HL-60 (cell line): ENCODE measurements at regions not wholly inside any gene's neighbourhood (a gene's known extent, or its start where the extent isn't known, plus 50 kb on each side); places are given as distances from the start of the nearest gene placed in this dataset.

Experiments
- DNase-seq, 2 experiments: peaks; one replicate each; pipeline ENCODE4 v3.0.0-alpha.2; 2010 to 2020; ENCODE audit warnings: low read depth in 1 of 2, low spot score in 1 of 2
- H3K27ac ChIP-seq: fragments of 250-450 bp; sonication (Bioruptor Pico); replicated peaks from 2 replicates; pipeline ENCODE4 v1.5.1; 2020; ENCODE audit warnings: mild to moderate bottlenecking, moderate library complexity
- H3K27me3 ChIP-seq: fragments of 250-450 bp; sonication (Bioruptor Pico); 2 replicates; pipeline ENCODE4 v1.5.1; 2021; ENCODE audit warnings: mild to moderate bottlenecking, moderate library complexity; ENCODE audit not compliant: insufficient read depth, poor library complexity, severe bottlenecking
- H3K4me3 ChIP-seq: replicated peaks from 2 replicates; pipeline ENCODE4 v1.5.1; 2011; ENCODE audit warnings: mild to moderate bottlenecking, control low read depth, low read length; ENCODE audit not compliant: insufficient read depth
- CTCF ChIP-seq: IDR thresholded peaks from one replicate; pipeline ENCODE4 v1.5.1; 2011; ENCODE audit warnings: low read length, control low read depth, inconsistent platforms; ENCODE audit not compliant: insufficient read depth
- GABPA ChIP-seq: IDR thresholded peaks from 2 replicates; pipeline ENCODE4 v1.6.1; 2012; ENCODE audit warnings: low read depth
- POLR2AphosphoS5 ChIP-seq: IDR thresholded peaks from 2 replicates; pipeline ENCODE4 v1.6.1; 2012; ENCODE audit warnings: low read depth
- REST ChIP-seq: IDR thresholded peaks from 2 replicates; pipeline ENCODE4 v1.6.1; 2012; ENCODE audit warnings: low read depth; ENCODE audit not compliant: insufficient replicate concordance
- SPI1 ChIP-seq: IDR thresholded peaks from 2 replicates; pipeline ENCODE4 v1.6.1; 2012; ENCODE audit warnings: low read depth, mild to moderate bottlenecking, borderline replicate concordance

DNA sequence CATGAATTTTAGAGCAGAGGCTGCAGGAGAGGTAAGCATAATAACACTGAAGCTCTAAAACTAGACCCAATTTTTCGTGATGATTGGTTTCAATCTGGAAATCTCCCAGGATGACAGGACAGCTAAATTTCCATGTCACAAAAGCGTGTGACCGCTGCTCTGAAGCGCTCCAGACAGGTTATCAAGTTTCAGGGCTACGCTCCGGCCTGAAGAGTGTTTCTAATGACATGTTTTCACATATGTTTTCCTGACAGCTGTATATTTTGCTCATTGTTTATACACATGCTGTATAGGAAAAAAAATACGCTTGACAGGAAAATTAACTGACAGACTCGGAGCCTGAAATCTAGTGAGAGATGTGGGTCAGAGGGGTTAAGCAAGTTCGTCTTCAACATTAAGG lies 219.8 kb upstream of the BMPER start:
- no peak for DNase-seq
- no peak overlapping the region for H3K27ac ChIP-seq
- TF ChIP-seq POLR2AphosphoS5, result no peak
- no peak for TF ChIP-seq CTCF
- TF ChIP-seq GABPA, result no peak
- TF ChIP-seq SPI1, result no peak
- no peak for TF ChIP-seq REST
- no peak overlapping the region for H3K4me3 ChIP-seq
- no peaks in the 10 kb centered on the region for H3K27me3 ChIP-seq

DNA sequence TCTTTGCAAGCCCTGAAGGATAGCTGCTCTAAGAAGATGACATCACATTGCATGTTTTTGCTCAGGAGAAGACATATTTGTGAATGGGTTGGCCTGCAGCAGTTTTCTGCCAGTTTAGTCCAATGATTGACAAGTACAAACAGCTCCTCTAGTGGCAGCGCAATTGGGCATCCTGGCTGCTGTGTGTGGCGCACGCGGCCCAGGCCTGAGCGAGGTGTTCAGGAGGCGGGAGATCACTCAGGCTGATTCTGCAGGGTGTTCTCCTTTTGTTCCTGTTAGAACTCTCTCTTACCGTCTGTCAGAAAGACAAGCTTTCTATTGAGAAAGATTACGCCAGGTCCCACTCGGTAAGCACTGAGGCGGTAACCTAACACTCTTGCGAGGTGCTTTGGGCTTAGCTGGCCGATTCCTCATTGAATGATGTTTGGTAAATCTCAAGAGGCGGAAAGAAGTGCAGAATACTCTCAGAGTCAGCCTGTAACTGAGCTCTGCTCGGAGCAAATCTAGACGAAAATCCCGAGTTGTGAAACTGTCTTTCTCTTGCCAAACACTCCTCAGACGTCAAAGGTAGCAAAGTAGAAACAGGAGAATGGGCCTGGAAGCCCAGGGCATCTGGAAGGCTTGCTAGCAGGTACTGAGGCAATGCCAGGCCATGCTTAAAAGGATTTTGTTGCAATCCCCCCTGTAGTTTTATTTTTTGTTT lies 219.2 kb upstream of the BMPER start:
- no peaks in the 10 kb centered on the region for H3K27me3 ChIP-seq
- DNase-seq, result no peak
- H3K4me3 ChIP-seq, result no peak overlapping the region
- no peak overlapping the region for H3K27ac ChIP-seq
- TF ChIP-seq SPI1, result no peak
- TF ChIP-seq CTCF, result no peak
- TF ChIP-seq REST, result no peak
- TF ChIP-seq POLR2AphosphoS5, result no peak
- TF ChIP-seq GABPA, result no peak

DNA sequence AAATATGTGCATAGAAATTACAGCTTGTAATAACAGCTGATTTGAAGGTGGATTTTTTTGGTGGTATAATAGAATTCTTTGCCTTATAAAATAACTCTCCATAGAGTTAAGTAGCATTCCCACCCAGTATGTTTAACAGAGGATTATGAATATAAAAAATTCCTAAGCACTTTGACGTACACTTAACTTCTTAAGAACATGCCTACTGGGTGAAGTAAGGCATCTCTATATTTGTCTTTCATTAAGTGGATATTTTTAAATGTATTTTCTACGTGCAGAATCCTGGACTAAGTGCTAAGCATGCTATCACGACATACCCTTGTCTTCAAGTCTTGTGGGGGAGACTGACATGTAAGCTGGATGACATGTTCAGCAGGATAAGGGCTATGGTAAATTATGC lies 217.7 kb upstream of the BMPER start:
- Histone ChIP-seq H3K27ac (no peak overlapping the region), H3K4me3 (no peak overlapping the region), H3K27me3 (no peaks in the 10 kb centered on the region)
- DNase-seq, result no peak
- TF ChIP-seq SPI1 (no peak), REST (no peak), GABPA (no peak), POLR2AphosphoS5 (no peak), CTCF (no peak)
